ENCODE measurements at regions not wholly inside any gene's neighbourhood (a gene's known extent, or its start where the extent isn't known, plus 50 kb on each side); places are given as distances from the start of the nearest gene placed in this dataset.

DNA sequence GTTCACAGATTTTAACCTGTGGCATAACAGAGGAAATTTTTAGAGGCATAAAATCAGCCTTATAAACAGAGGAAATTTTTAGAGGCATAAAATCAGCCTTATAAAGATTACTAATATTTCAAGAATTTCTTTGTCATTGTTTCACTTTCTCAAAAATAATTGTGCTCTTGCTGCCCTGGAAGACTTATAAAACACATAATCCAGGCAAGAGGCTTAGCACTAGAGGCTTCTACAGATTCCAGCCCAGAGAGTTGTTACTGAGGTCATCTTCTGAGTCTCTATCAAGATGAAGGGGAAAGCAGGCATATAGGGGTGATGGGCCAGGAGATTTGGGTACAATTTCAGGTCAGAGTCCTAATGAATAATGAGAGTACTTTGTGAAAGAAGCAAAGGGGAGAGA lies 85.7 kb downstream of the RFPL4B start:
- TF ChIP-seq, protein P1, sequence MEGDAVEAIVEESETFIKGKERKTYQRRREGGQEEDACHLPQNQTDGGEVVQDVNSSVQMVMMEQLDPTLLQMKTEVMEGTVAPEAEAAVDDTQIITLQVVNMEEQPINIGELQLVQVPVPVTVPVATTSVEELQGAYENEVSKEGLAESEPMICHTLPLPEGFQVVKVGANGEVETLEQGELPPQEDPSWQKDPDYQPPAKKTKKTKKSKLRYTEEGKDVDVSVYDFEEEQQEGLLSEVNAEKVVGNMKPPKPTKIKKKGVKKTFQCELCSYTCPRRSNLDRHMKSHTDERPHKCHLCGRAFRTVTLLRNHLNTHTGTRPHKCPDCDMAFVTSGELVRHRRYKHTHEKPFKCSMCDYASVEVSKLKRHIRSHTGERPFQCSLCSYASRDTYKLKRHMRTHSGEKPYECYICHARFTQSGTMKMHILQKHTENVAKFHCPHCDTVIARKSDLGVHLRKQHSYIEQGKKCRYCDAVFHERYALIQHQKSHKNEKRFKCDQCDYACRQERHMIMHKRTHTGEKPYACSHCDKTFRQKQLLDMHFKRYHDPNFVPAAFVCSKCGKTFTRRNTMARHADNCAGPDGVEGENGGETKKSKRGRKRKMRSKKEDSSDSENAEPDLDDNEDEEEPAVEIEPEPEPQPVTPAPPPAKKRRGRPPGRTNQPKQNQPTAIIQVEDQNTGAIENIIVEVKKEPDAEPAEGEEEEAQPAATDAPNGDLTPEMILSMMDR (IDR thresholded peaks at IDR 0.05) = no peak
- TF ChIP-seq CHD4 (IDR thresholded peaks at IDR 0.05; ENCODE audit: borderline replicate concordance) = no peak
- TF ChIP-seq TFCP2L1 (CRISPR knock-in tag; IDR thresholded peaks at IDR 0.05) = no peak
- no peak for TF ChIP-seq ZNF302 (CRISPR knock-in tag; IDR thresholded peaks at IDR 0.05)
- TF ChIP-seq CEBPB (IDR thresholded peaks at IDR 0.05) = no peak
- TF ChIP-seq GATA3 (IDR thresholded peaks at IDR 0.05; ENCODE audit: borderline replicate concordance) = no peak
- TF ChIP-seq JUN (IDR thresholded peaks at IDR 0.05) = no peak
- TF ChIP-seq POLR2A (IDR thresholded peaks at IDR 0.05; ENCODE audit: low read length) = no peak
- no peak for TF ChIP-seq MAFK (IDR thresholded peaks at IDR 0.05; ENCODE audit: partially characterized antibody)
- TF ChIP-seq RFX5 (IDR thresholded peaks at IDR 0.05) = no peak
- TF ChIP-seq, protein P2, sequence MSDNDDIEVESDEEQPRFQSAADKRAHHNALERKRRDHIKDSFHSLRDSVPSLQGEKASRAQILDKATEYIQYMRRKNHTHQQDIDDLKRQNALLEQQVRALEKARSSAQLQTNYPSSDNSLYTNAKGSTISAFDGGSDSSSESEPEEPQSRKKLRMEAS (IDR thresholded peaks at IDR 0.05) = no peak
- TF ChIP-seq, protein P3, sequence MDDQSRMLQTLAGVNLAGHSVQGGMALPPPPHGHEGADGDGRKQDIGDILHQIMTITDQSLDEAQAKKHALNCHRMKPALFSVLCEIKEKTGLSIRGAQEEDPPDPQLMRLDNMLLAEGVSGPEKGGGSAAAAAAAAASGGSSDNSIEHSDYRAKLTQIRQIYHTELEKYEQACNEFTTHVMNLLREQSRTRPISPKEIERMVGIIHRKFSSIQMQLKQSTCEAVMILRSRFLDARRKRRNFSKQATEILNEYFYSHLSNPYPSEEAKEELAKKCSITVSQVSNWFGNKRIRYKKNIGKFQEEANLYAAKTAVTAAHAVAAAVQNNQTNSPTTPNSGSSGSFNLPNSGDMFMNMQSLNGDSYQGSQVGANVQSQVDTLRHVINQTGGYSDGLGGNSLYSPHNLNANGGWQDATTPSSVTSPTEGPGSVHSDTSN (IDR thresholded peaks at IDR 0.05) = no peak

All from A549 (cell line).